ENCODE measurements at regions not wholly inside any gene's neighbourhood (a gene's known extent, or its start where the extent isn't known, plus 50 kb on each side); places are given as distances from the start of the nearest gene placed in this dataset.

GRCh38 chr3:18546632-18547031, 121.5 kb upstream of the SATB1 start:
- Histone ChIP-seq H3K9ac (no peak overlapping the region), H3K9me3 (ENCODE audit: low read depth) (no peaks in the 10 kb centered on the region), H3K4me1 (ENCODE audit: insufficient read depth) (no peaks in the 10 kb centered on the region), H3F3A (ENCODE audit: insufficient read depth) (no peaks in the 10 kb centered on the region), H3K36me3 (ENCODE audit: low read depth) (no peaks in the 10 kb centered on the region), H2AFZ (no peak overlapping the region), H3K4me3 (no peak overlapping the region), H3K27me3 (replicated peaks; ENCODE audit: insufficient read depth) (no peaks in the 10 kb centered on the region), H3K4me2 (ENCODE audit: unreplicated experiment) (no peak overlapping the region), H3K79me2 (ENCODE audit: insufficient read depth) (no peaks in the 10 kb centered on the region), H4K20me1 (ENCODE audit: insufficient read depth) (no peaks in the 10 kb centered on the region), H3K9me2 (ENCODE audit: insufficient read depth) (no peaks in the 10 kb centered on the region), H3K27ac (no peak overlapping the region)
- DNase-seq = no peak
- in situ Hi-C loops (cut with MboI) = no loop called here
- TF ChIP-seq EZH2 (IDR thresholded peaks at IDR 0.05; ENCODE audit: insufficient read depth, poor library complexity, severe bottlenecking) (no peak), EZH2phosphoT487 (IDR thresholded peaks at IDR 0.05; ENCODE audit: insufficient read depth, low read depth) (no peak)
- WGBS, 2 experiments (ENCODE audit: low coverage in 1 of 2, low lambda C conversion rate in 2 of 2, missing lambda C conversion rate in 2 of 2) = 39 to 42% methylated on average over 2 of the region's 2 CpGs

GRCh38 chr3:18544146-18544545, 119.0 kb upstream of the SATB1 start:
- no peak for DNase-seq
- Histone ChIP-seq H3K4me2 (ENCODE audit: unreplicated experiment) (no peak overlapping the region), H3K9ac (no peak overlapping the region), H3K27me3 (replicated peaks; ENCODE audit: insufficient read depth) (no peaks in the 10 kb centered on the region), H3K4me3 (no peak overlapping the region), H3F3A (ENCODE audit: insufficient read depth) (no peaks in the 10 kb centered on the region), H3K27ac (no peak overlapping the region), H3K4me1 (ENCODE audit: insufficient read depth) (no peaks in the 10 kb centered on the region), H3K36me3 (ENCODE audit: low read depth) (no peaks in the 10 kb centered on the region), H4K20me1 (ENCODE audit: insufficient read depth) (no peaks in the 10 kb centered on the region), H3K79me2 (ENCODE audit: insufficient read depth) (no peaks in the 10 kb centered on the region), H2AFZ (no peak overlapping the region), H3K9me2 (ENCODE audit: insufficient read depth) (no peaks in the 10 kb centered on the region), H3K9me3 (ENCODE audit: low read depth) (no peaks in the 10 kb centered on the region)
- 6 to 8% methylated on average over 4 of the region's 4 CpGs for WGBS, 2 experiments (ENCODE audit: low coverage in 1 of 2, low lambda C conversion rate in 2 of 2, missing lambda C conversion rate in 2 of 2)
- no peak for TF ChIP-seq EZH2phosphoT487 (IDR thresholded peaks at IDR 0.05; ENCODE audit: insufficient read depth, low read depth)
- TF ChIP-seq EZH2 (IDR thresholded peaks at IDR 0.05; ENCODE audit: insufficient read depth, poor library complexity, severe bottlenecking) = no peak
- in situ Hi-C loops (cut with MboI) = no loop called here

- H3K9me3 ChIP-seq (ENCODE audit: low read depth) = no peaks in the 10 kb centered on the region
- WGBS, 2 experiments (ENCODE audit: low coverage in 1 of 2, low lambda C conversion rate in 2 of 2, missing lambda C conversion rate in 2 of 2) = 22 to 24% methylated on average over 7 of the region's 7 CpGs
- H3K9me2 ChIP-seq (ENCODE audit: insufficient read depth) = no peaks in the 10 kb centered on the region
- no peaks in the 10 kb centered on the region for H3K79me2 ChIP-seq (ENCODE audit: insufficient read depth)
- no peak overlapping the region for H2AFZ ChIP-seq
- H3K27me3 ChIP-seq (replicated peaks; ENCODE audit: insufficient read depth) = no peaks in the 10 kb centered on the region
- no peaks in the 10 kb centered on the region for H3K4me1 ChIP-seq (ENCODE audit: insufficient read depth)
- in situ Hi-C loops (cut with MboI) = no loop called here
- no peak overlapping the region for H3K27ac ChIP-seq
- H3K4me3 ChIP-seq = no peak overlapping the region
- H3F3A ChIP-seq (ENCODE audit: insufficient read depth) = no peaks in the 10 kb centered on the region
- no peak overlapping the region for H3K4me2 ChIP-seq (ENCODE audit: unreplicated experiment)
- H4K20me1 ChIP-seq (ENCODE audit: insufficient read depth) = no peaks in the 10 kb centered on the region
- H3K36me3 ChIP-seq (ENCODE audit: low read depth) = no peaks in the 10 kb centered on the region
- no peak for TF ChIP-seq EZH2phosphoT487 (IDR thresholded peaks at IDR 0.05; ENCODE audit: insufficient read depth, low read depth)
- TF ChIP-seq EZH2 (IDR thresholded peaks at IDR 0.05; ENCODE audit: insufficient read depth, poor library complexity, severe bottlenecking) = no peak
- DNase-seq = no peak
- no peak overlapping the region for H3K9ac ChIP-seq
These were observed 113.5 kb upstream of the SATB1 start for GRCh38 chr3:18538463-18539230.

GRCh38 chr3:18533039-18533438, 107.9 kb upstream of the SATB1 start:
- H3K9ac ChIP-seq = no peak overlapping the region
- no peaks in the 10 kb centered on the region for H3K79me2 ChIP-seq (ENCODE audit: insufficient read depth)
- no peaks in the 10 kb centered on the region for H4K20me1 ChIP-seq (ENCODE audit: insufficient read depth)
- no peak overlapping the region for H3K4me3 ChIP-seq
- no peaks in the 10 kb centered on the region for H3K4me1 ChIP-seq (ENCODE audit: insufficient read depth)
- H3K27me3 ChIP-seq (replicated peaks; ENCODE audit: insufficient read depth) = no peaks in the 10 kb centered on the region
- H3K4me2 ChIP-seq (ENCODE audit: unreplicated experiment) = no peak overlapping the region
- no peaks in the 10 kb centered on the region for H3K36me3 ChIP-seq (ENCODE audit: low read depth)
- no peaks in the 10 kb centered on the region for H3K9me3 ChIP-seq (ENCODE audit: low read depth)
- WGBS, 2 experiments (ENCODE audit: low coverage in 1 of 2, low lambda C conversion rate in 2 of 2, missing lambda C conversion rate in 2 of 2) = 27 to 37% methylated on average over 2 of the region's 2 CpGs
- TF ChIP-seq EZH2 (IDR thresholded peaks at IDR 0.05; ENCODE audit: insufficient read depth, poor library complexity, severe bottlenecking) (no peak), EZH2phosphoT487 (IDR thresholded peaks at IDR 0.05; ENCODE audit: insufficient read depth, low read depth) (no peak)
- DNase-seq = no peak
- H3F3A ChIP-seq (ENCODE audit: insufficient read depth) = no peaks in the 10 kb centered on the region
- in situ Hi-C loops (cut with MboI) = no loop called here
- no peak overlapping the region for H3K27ac ChIP-seq
- H2AFZ ChIP-seq = no peak overlapping the region
- no peaks in the 10 kb centered on the region for H3K9me2 ChIP-seq (ENCODE audit: insufficient read depth)

All from GM23248 (cell line).